K562 (cell line): ENCODE measurements at regions not wholly inside any gene's neighbourhood (a gene's known extent, or its start where the extent isn't known, plus 50 kb on each side); places are given as distances from the start of the nearest gene placed in this dataset.
A peak's percentile ranks its signal among the peaks of the same experiment; 100 is the strongest.

Experiments
- ATAC-seq: fragments of 200-7000 bp; cut with Tn5 transposase; 3 replicates; pipeline ENCODE4 v1.9.1; 2020; ENCODE audit warnings: moderate library complexity
- BruUV-seq: library from RNA; stranded (reverse); fragments of 400-500 nt; replicated peaks from 2 replicates; lab custom pipeline; 2021; lab: Mats Ljungman, UMichigan
- CTCF ChIA-PET: fragments of 300-600 bp; formaldehyde crosslinking; extraction: SDS; loops from one replicate; lab custom pipeline; 2021; ENCODE audit warnings: low intra/inter-chr PET ratio; lab: Yijun Ruan, JAX
- POLR2A ChIA-PET: fragments of 300-600, 350-650 bp; sonication (Branson Sonifier 250); formaldehyde crosslinking; extraction: SDS; loops from one replicate; lab custom pipeline; 2021; ENCODE audit warnings: antibody characterized with exemption, inconsistent platforms; lab: Yijun Ruan, JAX
- DNase-seq, 4 experiments: peaks; one replicate each; pipeline versions ENCODE4 v3.0.0 to v3.0.0-alpha.2; 2011 to 2018; ENCODE audit warnings: low spot score in 3 of 4, mixed read lengths in 3 of 4; ENCODE audit errors: extremely low read depth in 1 of 4
- FAIRE-seq: peaks from 2 replicates; lab custom pipeline; 2011; peaks lifted over from hg19 to GRCh38; lab: Jason Lieb, UNC
- H2AFZ ChIP-seq: 2 replicates; pipeline ENCODE4 v1.6.0; 2011; ENCODE audit warnings: low read depth, low read length, control low read depth, inconsistent platforms
- H3K27ac ChIP-seq: fragments of 200-600 bp; 3 replicates; pipeline ENCODE4 v1.8.0; 2011; ENCODE audit warnings: low read depth, mild to moderate bottlenecking, control low read depth, inconsistent platforms, low read length, moderate library complexity, mixed read lengths; ENCODE audit errors: extremely low read depth
- H3K27me3 ChIP-seq, 2 experiments: fragments of 300-600 bp in 1 of 2; 2 replicates in 1 of 2; 3 replicates in 1 of 2; pipeline versions ENCODE4 v1.6.0 to v1.8.0; 2011; ENCODE audit warnings: inconsistent platforms in 2 of 2, low read length in 2 of 2, mild to moderate bottlenecking in 1 of 2, mixed read lengths in 1 of 2, moderate library complexity in 1 of 2; ENCODE audit not compliant: control insufficient read depth in 2 of 2, insufficient read depth in 2 of 2
- H3K36me3 ChIP-seq: fragments of 300-600 bp; 3 replicates; pipeline ENCODE4 v1.8.0; 2011; ENCODE audit warnings: mild to moderate bottlenecking, low read length, inconsistent platforms; ENCODE audit not compliant: control insufficient read depth, insufficient read depth
- H3K4me1 ChIP-seq, 2 experiments: fragments of 200-600 bp in 1 of 2; replicated peaks in 1 of 2; 2 replicates in 1 of 2; 3 replicates in 1 of 2; pipeline versions ENCODE4 v1.5.1 to v1.8.0; 2011; ENCODE audit warnings: inconsistent platforms in 2 of 2, low read length in 2 of 2, mild to moderate bottlenecking in 1 of 2, mixed read lengths in 1 of 2, moderate library complexity in 1 of 2; ENCODE audit not compliant: control insufficient read depth in 2 of 2, insufficient read depth in 2 of 2
- H3K4me2 ChIP-seq: 2 replicates; pipeline ENCODE4 v1.6.1; 2011; ENCODE audit warnings: low read length, control low read depth, inconsistent platforms, mixed read lengths; ENCODE audit not compliant: insufficient read depth
- H3K4me3 ChIP-seq: fragments of 200-600 bp; sonication (generic), shearing (Covaris generic); 2 replicates; pipeline ENCODE4 v1.5.1; 2016; ENCODE audit warnings: control low read depth, inconsistent platforms
- H3K79me2 ChIP-seq: fragments of 200-600 bp; 3 replicates; pipeline ENCODE4 v1.8.0; 2011; ENCODE audit warnings: low read length, inconsistent platforms; ENCODE audit not compliant: control insufficient read depth, insufficient read depth
- H3K9ac ChIP-seq, 2 experiments: 2 replicates each; pipeline versions ENCODE4 v1.6.0 to v1.6.1; 2011; ENCODE audit warnings: low read depth in 2 of 2, low read length in 2 of 2, control low read depth in 1 of 2, inconsistent platforms in 1 of 2, mild to moderate bottlenecking in 1 of 2, mixed read lengths in 1 of 2; ENCODE audit not compliant: insufficient read depth in 1 of 2
- H3K9me1 ChIP-seq: one replicate; pipeline ENCODE4 v1.6.0; 2011; ENCODE audit warnings: inconsistent platforms, mild to moderate bottlenecking, low read length, moderate library complexity; ENCODE audit not compliant: control insufficient read depth, insufficient read depth
- H3K9me3 ChIP-seq: replicated peaks from 2 replicates; pipeline ENCODE4 v1.5.1; 2011; ENCODE audit warnings: low read depth, low read length, inconsistent platforms; ENCODE audit not compliant: control insufficient read depth, insufficient read depth
- H4K20me1 ChIP-seq: replicated peaks from 2 replicates; pipeline ENCODE4 v1.6.1; 2011; ENCODE audit warnings: low read length, inconsistent platforms, mixed read lengths; ENCODE audit not compliant: control insufficient read depth, insufficient read depth
- ARID3A ChIP-seq: IDR thresholded peaks from 2 replicates; pipeline ENCODE4 v1.6.1; 2012; ENCODE audit warnings: low read depth, low read length, improper control_type of control experiment, borderline replicate concordance
- CEBPB ChIP-seq: fragments of 450-650 bp; IDR thresholded peaks from 2 replicates; pipeline ENCODE4 v1.6.1; 2016; ENCODE audit warnings: missing genetic modification characterization, missing compliant biosample characterization
- CGGBP1 ChIP-seq: fragments of 250-450 bp; sonication (Bioruptor Pico); IDR thresholded peaks from 2 replicates; pipeline ENCODE4 v1.9.0; 2021; ENCODE audit warnings: mild to moderate bottlenecking
- FOXO4 ChIP-seq: fragments of 450-650 bp; formaldehyde crosslinking; IDR thresholded peaks from 2 replicates; pipeline ENCODE4 v1.4.0; 2020; ENCODE audit warnings: mild to moderate bottlenecking, moderate library complexity
- HDAC1 ChIP-seq, 2 experiments: fragments of 450-650 bp; IDR thresholded peaks; 2 replicates each; pipeline ENCODE4 v1.6.1; 2016 to 2017; ENCODE audit warnings: inconsistent platforms in 1 of 2, mild to moderate bottlenecking in 1 of 2, moderate library complexity in 1 of 2
- TEAD4 ChIP-seq, 2 experiments: sonication (generic) in 1 of 2; formaldehyde crosslinking in 1 of 2; IDR thresholded peaks; 2 replicates each; pipeline versions ENCODE4 v1.6.1 to v1.8.0; 2012 to 2022; ENCODE audit warnings: borderline replicate concordance in 1 of 2, inconsistent platforms in 1 of 2, low read length in 1 of 2, mild to moderate bottlenecking in 1 of 2, missing genetic modification reagents in 1 of 2
- ZBTB43 ChIP-seq: sonication (generic); formaldehyde crosslinking; IDR thresholded peaks from 2 replicates; pipeline ENCODE4 v1.8.0; 2023; ENCODE audit warnings: mild to moderate bottlenecking, missing genetic modification reagents
- ZNF655 ChIP-seq: fragments of 250-450 bp; sonication (Bioruptor Pico); IDR thresholded peaks from 2 replicates; pipeline ENCODE4 v1.5.0; 2021
- ZNF830 ChIP-seq: fragments of 250-450 bp; sonication (Bioruptor Pico); IDR thresholded peaks from 2 replicates; pipeline ENCODE4 v1.5.0; 2021; ENCODE audit warnings: mild to moderate bottlenecking
- WGBS: fragments of 100-300 bp; shearing (Covaris generic); methylation state at CpG from one replicate; pipeline ENCODE4 v1.1.6; 2016; ENCODE audit warnings: low coverage, mixed read lengths; ENCODE audit not compliant: insufficient coverage; ENCODE audit errors: missing lambda C conversion rate; 5-methylcytosine and 5-hydroxymethylcytosine counted together
- in situ Hi-C: fragments of 300-500 bp; cut with MboI; formaldehyde crosslinking; loops from 4 replicates; pipeline ENCODE4 v1.15.0; 2018; ENCODE audit warnings: inconsistent platforms, mixed read lengths
- intact Hi-C: fragments of 100-400 bp; cut with micrococcal nuclease; formaldehyde crosslinking; loops from 2 replicates; pipeline ENCODE4 v1.14.2; 2022
- TF ChIP-seq, protein P1 (sequence below): IDR thresholded peaks from 3 replicates; pipeline ENCODE4 v1.6.1; 2011; ENCODE audit warnings: borderline replicate concordance, mild to moderate bottlenecking, moderate library complexity; ENCODE audit not compliant: insufficient read length; ENCODE audit errors: extremely low read depth

DNA sequence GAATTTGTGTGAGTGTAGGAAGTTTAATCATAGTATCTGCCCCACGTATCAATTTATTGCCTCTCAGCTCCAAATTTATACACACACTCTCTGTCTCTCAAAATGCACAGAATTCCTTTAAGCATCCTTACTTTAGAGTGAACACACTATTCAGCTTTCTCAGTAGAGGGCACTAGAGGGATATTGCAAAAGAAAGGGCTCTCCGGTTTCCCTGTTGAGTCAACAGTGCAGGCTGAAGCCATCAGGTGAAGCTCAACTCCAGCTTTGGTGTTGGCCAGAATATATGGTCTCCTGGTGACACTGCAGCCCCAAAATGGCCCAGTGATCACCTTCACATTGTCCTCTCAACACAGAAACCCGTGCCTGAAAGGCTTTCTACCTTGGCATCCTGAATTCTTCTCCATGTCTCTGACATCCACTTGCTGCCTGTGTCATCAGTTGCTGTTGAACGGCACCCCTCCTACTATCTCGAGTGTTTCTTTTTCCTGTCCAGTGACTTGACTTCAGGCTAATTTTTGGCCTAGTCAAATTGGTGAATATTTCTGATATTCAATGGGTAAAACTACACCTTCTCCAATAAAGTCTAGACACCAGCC, 670.5 kb downstream of the GABRG1 start (continued):
- no peak for TF ChIP-seq CEBPB (tag)
- TF ChIP-seq ZNF655 (CRISPR knock-in tag) = no peak
- no peak for TF ChIP-seq FOXO4 (CRISPR knock-in tag)

- in situ Hi-C loops = no loop called here
- no peak for TF ChIP-seq TEAD4 (IDR thresholded peaks at IDR 0.05; ENCODE audit: low read length)
- no peak for TF ChIP-seq TEAD4 (CRISPR knock-in tag; IDR thresholded peaks at IDR 0.05; ENCODE audit: borderline replicate concordance)
- TF ChIP-seq, protein P1, sequence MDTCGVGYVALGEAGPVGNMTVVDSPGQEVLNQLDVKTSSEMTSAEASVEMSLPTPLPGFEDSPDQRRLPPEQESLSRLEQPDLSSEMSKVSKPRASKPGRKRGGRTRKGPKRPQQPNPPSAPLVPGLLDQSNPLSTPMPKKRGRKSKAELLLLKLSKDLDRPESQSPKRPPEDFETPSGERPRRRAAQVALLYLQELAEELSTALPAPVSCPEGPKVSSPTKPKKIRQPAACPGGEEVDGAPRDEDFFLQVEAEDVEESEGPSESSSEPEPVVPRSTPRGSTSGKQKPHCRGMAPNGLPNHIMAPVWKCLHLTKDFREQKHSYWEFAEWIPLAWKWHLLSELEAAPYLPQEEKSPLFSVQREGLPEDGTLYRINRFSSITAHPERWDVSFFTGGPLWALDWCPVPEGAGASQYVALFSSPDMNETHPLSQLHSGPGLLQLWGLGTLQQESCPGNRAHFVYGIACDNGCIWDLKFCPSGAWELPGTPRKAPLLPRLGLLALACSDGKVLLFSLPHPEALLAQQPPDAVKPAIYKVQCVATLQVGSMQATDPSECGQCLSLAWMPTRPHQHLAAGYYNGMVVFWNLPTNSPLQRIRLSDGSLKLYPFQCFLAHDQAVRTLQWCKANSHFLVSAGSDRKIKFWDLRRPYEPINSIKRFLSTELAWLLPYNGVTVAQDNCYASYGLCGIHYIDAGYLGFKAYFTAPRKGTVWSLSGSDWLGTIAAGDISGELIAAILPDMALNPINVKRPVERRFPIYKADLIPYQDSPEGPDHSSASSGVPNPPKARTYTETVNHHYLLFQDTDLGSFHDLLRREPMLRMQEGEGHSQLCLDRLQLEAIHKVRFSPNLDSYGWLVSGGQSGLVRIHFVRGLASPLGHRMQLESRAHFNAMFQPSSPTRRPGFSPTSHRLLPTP = no peak
- TF ChIP-seq HDAC1 (IDR thresholded peaks at IDR 0.05) = no peak
- TF ChIP-seq ZBTB43 (CRISPR knock-in tag) = no peak
- no peak for TF ChIP-seq ZNF830
- no peak for TF ChIP-seq CGGBP1 (CRISPR knock-in tag)
- no peak for TF ChIP-seq ARID3A
These were observed 681.4 kb downstream of the GABRG1 start for GRCh38 chr4:45442466-45442865.

More at GRCh38 chr4:45442466-45442865, 681.4 kb downstream of the GABRG1 start:
- ChIA-PET CTCF (interaction anchor here (0.5 kb wide), 1 partner anchor 1381 kb away, joined by 3 read pairs; no protein-coding TSS in a partner anchor), POLR2A (interaction anchor here (0.6 kb wide), 1 partner anchor 90 kb away, joined by 3 read pairs; no protein-coding TSS in a partner anchor)
- intact Hi-C loops = no loop called here
- no peak overlapping the region for H3K4me3 ChIP-seq
- H3K9me3 ChIP-seq = no peaks in the 10 kb centered on the region
- no peak overlapping the region for H3K27ac ChIP-seq
- H4K20me1 ChIP-seq = no peaks in the 10 kb centered on the region
- H3K4me2 ChIP-seq = no peak overlapping the region
- H3K27me3 ChIP-seq = no peaks in the 10 kb centered on the region
- no peak for FAIRE-seq
- H3K9ac ChIP-seq = no peak overlapping the region
- ATAC-seq = no peak
- DNase-seq = peak in 1 of 4 experiments; percentile 1
- no TSS peak for BruUV-seq
- no peaks in the 10 kb centered on the region for H3K4me1 ChIP-seq
- no peaks in the 10 kb centered on the region for H3K9me1 ChIP-seq
- H2AFZ ChIP-seq = no peak overlapping the region
- WGBS = 0% methylated on average over 1 of the region's 1 CpG
- no peaks in the 10 kb centered on the region for H3K36me3 ChIP-seq
- no peaks in the 10 kb centered on the region for H3K79me2 ChIP-seq
